Natural killer cell (primary cell): ENCODE measurements at regions not wholly inside any gene's neighbourhood (a gene's known extent, or its start where the extent isn't known, plus 50 kb on each side); places are given as distances from the start of the nearest gene placed in this dataset.

Source experiments
- ATAC-seq, 3 donors: fragments of 150-1000 bp in 2 of 3; fragments of 200-7000 bp in 1 of 3; cut with Tn5 transposase; 1 replicate in 1 of 3; 2 replicates in 2 of 3; pipeline ENCODE4 v1.10.0; 2021; ENCODE audit warnings: mild to moderate bottlenecking in 2 of 3, moderate library complexity in 2 of 3
- DNase-seq, 2 donors: peaks; one replicate each; pipeline versions ENCODE4 v3.0.0 to v3.0.0-alpha.2; 2013 to 2021; ENCODE audit warnings: mixed read lengths in 1 of 2
- H3K27ac ChIP-seq: one replicate; pipeline ENCODE4 v1.5.1; 2013; ENCODE audit warnings: mild to moderate bottlenecking, low read length
- H3K27me3 ChIP-seq: one replicate; pipeline ENCODE4 v1.6.1; 2013; ENCODE audit warnings: low read length; ENCODE audit not compliant: control insufficient read depth, insufficient read depth
- H3K36me3 ChIP-seq: one replicate; pipeline ENCODE4 v1.6.1; 2013; ENCODE audit warnings: low read length; ENCODE audit not compliant: control insufficient read depth, insufficient read depth
- H3K4me1 ChIP-seq: one replicate; pipeline ENCODE4 v1.6.1; 2013; ENCODE audit warnings: low read length; ENCODE audit not compliant: control insufficient read depth, insufficient read depth
- H3K4me3 ChIP-seq: one replicate; pipeline ENCODE4 v1.5.1; 2013; ENCODE audit warnings: low read length
- H3K9me3 ChIP-seq: one replicate; pipeline ENCODE4 v1.6.1; 2013; ENCODE audit warnings: low read length; ENCODE audit not compliant: control insufficient read depth, insufficient read depth
- H3K27ac Mint-ChIP-seq, 2 donors: one replicate each; pipeline ENCODE4 v1.8.0; 2022; ENCODE audit warnings: mild to moderate bottlenecking in 2 of 2, mixed read lengths in 2 of 2, moderate library complexity in 1 of 2
- H3K27me3 Mint-ChIP-seq, 2 donors: one replicate each; pipeline ENCODE4 v1.8.0; 2022; ENCODE audit warnings: low read depth in 2 of 2, mixed read lengths in 2 of 2
- H3K36me3 Mint-ChIP-seq: one replicate; pipeline ENCODE4 v1.8.0; 2022; ENCODE audit warnings: mixed read lengths
- H3K4me1 Mint-ChIP-seq, 2 donors: one replicate each; pipeline ENCODE4 v1.8.0; 2022; ENCODE audit warnings: mixed read lengths in 2 of 2
- H3K4me3 Mint-ChIP-seq: one replicate; pipeline ENCODE4 v1.8.0; 2022; ENCODE audit warnings: mild to moderate bottlenecking, moderate library complexity, mixed read lengths
- H3K9me3 Mint-ChIP-seq, 2 donors: one replicate each; pipeline ENCODE4 v1.8.0; 2022; ENCODE audit warnings: mixed read lengths in 2 of 2
- CTCF ChIP-seq: fragments of 200-600 bp; IDR thresholded peaks from one replicate; pipeline ENCODE4 v1.8.0; 2022; ENCODE audit warnings: antibody characterized with exemption
- WGBS: methylation state at CpG from one replicate; pipeline ENCODE4 v1.1.7; 2013; ENCODE audit warnings: missing lambda C conversion rate; ENCODE audit not compliant: insufficient coverage; 5-methylcytosine and 5-hydroxymethylcytosine counted together
- intact Hi-C: fragments of 100-400 bp; cut with micrococcal nuclease; formaldehyde crosslinking; loops from one replicate; pipeline ENCODE4 v1.14.2; 2022

GRCh38 chr4:8694226-8694625, 101.7 kb downstream of the CPZ start:
- ATAC-seq (no peak), DNase-seq (no peak)
- Mint-ChIP-seq H3K4me1 (no peaks in the 10 kb centered on the region), H3K27me3 (peaks cover under 1 to 12% of the 10 kb centered on the region in 2 donors), H3K36me3 (no peaks in the 10 kb centered on the region), H3K27ac (no peak overlapping the region), H3K9me3 (no peaks in the 10 kb centered on the region), H3K4me3 (no peak overlapping the region)
- Histone ChIP-seq H3K27me3 (no peaks in the 10 kb centered on the region), H3K4me1 (no peaks in the 10 kb centered on the region), H3K4me3 (no peak overlapping the region), H3K27ac (no peak overlapping the region), H3K36me3 (no peaks in the 10 kb centered on the region), H3K9me3 (no peaks in the 10 kb centered on the region)
- WGBS, result 73% methylated on average over 8 of the region's 8 CpGs
- TF ChIP-seq CTCF, result no peak
- intact Hi-C loops, result no loop called here

DNA sequence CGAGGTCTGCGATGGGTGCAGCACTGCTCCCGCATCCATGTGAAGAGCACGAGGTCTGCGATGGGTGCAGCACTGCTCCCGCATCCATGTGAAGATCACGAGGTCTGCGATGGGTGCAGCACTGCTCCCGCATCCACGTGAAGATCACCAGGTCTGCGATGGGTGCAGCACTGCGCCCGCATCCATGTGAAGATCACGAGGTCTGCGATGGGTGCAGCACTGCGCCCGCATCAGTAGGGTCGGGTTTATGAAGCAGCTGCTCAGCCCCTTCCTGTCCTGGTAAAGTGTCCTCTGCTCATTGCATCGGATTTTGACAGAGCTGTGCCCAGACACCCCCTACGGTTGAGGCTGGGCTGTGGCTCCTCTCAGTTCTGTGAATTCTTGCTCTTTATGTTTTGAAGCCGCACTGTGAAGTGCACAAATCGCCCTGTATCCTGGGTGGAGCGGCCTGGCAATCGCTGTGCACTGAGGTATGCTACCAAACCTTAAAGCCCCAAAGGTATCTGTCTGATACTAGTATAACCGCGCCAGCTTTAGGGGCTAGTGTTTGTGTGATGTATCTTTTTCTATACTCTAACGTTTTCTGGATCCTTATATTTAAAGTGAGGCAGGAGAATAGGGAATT, 98.7 kb downstream of the CPZ start:
- Histone ChIP-seq H3K36me3 (no peaks in the 10 kb centered on the region), H3K4me3 (no peak overlapping the region), H3K4me1 (no peaks in the 10 kb centered on the region), H3K27me3 (no peaks in the 10 kb centered on the region), H3K27ac (no peak overlapping the region), H3K9me3 (no peaks in the 10 kb centered on the region)
- H3K9me3 Mint-ChIP-seq, result peaks cover 0 to 5% of the 10 kb centered on the region in 2 donors
- no peaks in the 10 kb centered on the region for H3K36me3 Mint-ChIP-seq
- ATAC-seq, result no peak
- H3K27ac Mint-ChIP-seq, result no peak overlapping the region
- DNase-seq, result no peak
- intact Hi-C loops, result no loop called here
- no peak for TF ChIP-seq CTCF
- peaks cover 7 to 20% of the 10 kb centered on the region in 2 donors for H3K27me3 Mint-ChIP-seq
- no peaks in the 10 kb centered on the region for H3K4me1 Mint-ChIP-seq
- 88% methylated on average over 27 of the region's 27 CpGs for WGBS
- no peak overlapping the region for H3K4me3 Mint-ChIP-seq

DNA sequence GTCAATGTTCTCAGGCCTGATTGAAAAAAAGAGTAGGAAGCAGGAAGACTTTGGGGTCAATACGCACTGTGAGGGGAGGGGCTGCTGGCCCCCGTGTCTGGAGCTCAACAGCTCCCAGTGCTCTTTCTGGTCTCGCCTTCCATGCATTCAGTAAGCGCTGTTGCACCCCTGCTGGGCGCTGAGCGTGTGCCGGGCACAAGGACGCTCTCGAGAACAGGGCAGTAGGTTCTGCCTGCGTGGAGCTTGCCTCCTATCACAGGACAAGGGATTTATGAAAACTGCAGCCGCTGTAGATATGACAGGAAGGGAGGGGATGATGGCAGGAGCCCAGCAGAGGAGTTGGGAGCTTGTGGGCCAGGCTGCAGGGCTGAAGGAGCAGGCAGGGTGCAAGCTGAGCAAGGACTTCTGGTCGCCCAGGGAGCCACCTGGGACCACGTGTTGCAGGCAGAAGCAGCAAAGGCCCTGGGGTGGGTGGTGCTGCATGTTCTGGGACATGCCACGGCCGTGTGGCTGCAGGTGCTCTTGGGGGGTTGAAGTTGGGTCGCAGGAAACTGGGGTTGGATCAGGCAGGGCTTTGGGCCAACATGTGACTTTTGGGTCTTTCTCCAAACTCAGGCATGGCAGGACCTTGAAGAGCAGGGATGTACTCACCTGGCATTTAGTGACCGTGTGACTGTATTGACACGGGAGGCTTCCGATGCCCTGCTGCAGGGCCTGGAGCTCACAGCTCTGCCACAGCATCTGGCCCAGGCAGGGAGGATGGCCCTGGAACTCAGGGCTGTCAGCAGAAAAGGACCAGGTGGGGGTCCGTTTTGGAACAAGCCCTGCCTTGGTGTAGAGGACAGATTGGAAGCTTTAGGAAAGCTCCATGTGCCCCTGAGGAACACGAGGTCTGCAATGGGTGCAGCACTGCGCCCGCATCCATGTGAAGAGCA, 97.9 kb downstream of the CPZ start:
- Mint-ChIP-seq H3K27me3 (peaks cover 7 to 20% of the 10 kb centered on the region in 2 donors), H3K4me1 (no peaks in the 10 kb centered on the region), H3K27ac (no peak overlapping the region), H3K4me3 (no peak overlapping the region), H3K36me3 (no peaks in the 10 kb centered on the region), H3K9me3 (peaks cover 0 to 5% of the 10 kb centered on the region in 2 donors)
- intact Hi-C loops, result no loop called here
- TF ChIP-seq CTCF, result no peak
- DNase-seq (no peak), ATAC-seq (no peak)
- Histone ChIP-seq H3K4me3 (no peak overlapping the region), H3K9me3 (no peaks in the 10 kb centered on the region), H3K27ac (no peak overlapping the region), H3K4me1 (no peaks in the 10 kb centered on the region), H3K27me3 (no peaks in the 10 kb centered on the region), H3K36me3 (no peaks in the 10 kb centered on the region)
- 74% methylated on average over 23 of the region's 23 CpGs for WGBS
